Kidney capillary endothelial cell (primary cell): ENCODE measurements at regions not wholly inside any gene's neighbourhood (a gene's known extent, or its start where the extent isn't known, plus 50 kb on each side); places are given as distances from the start of the nearest gene placed in this dataset.
A peak's percentile ranks its signal among the peaks of the same experiment; 100 is the strongest.

Experiments used
- DNase-seq: peaks from one replicate; pipeline ENCODE4 v3.0.0-alpha.2; 2018; ENCODE audit warnings: low spot score

GRCh38 chr2:236317938-236318396, 53.8 kb upstream of the ASB18 start:
- no peak for DNase-seq

GRCh38 chr2:236318401-236318800, 54.2 kb upstream of the ASB18 start:
- DNase-seq = no peak

GRCh38 chr2:236319036-236319435, 54.8 kb upstream of the ASB18 start:
- DNase-seq = no peak

- DNase-seq = no peak
Measured at GRCh38 chr2:236321415-236321814, 57.2 kb upstream of the ASB18 start.

- no peak for DNase-seq
Measured at GRCh38 chr2:236333417-236334121, 69.4 kb upstream of the ASB18 start.

- DNase-seq = no peak
Measured at GRCh38 chr2:236334122-236334876, 70.1 kb upstream of the ASB18 start.

- DNase-seq = no peak
Measured at GRCh38 chr2:236335696-236336574, 71.7 kb upstream of the ASB18 start.

GRCh38 chr2:236336575-236337464, 72.6 kb upstream of the ASB18 start:
- DNase-seq = no peak

- no peak for DNase-seq
Measured at GRCh38 chr2:236337465-236338325, 73.5 kb upstream of the ASB18 start.

GRCh38 chr2:236338495-236339184, 74.4 kb upstream of the ASB18 start:
- peak; percentile 46 for DNase-seq

- DNase-seq = no peak
Measured at GRCh38 chr2:236340251-236340650, 76.0 kb upstream of the ASB18 start.

- no peak for DNase-seq
Measured at GRCh38 chr2:236341067-236341466, 76.9 kb upstream of the ASB18 start.

GRCh38 chr2:236341721-236342120, 77.5 kb upstream of the ASB18 start:
- no peak for DNase-seq

- no peak for DNase-seq
Measured at GRCh38 chr2:236342507-236342906, 78.3 kb upstream of the ASB18 start.

- no peak for DNase-seq
Measured at GRCh38 chr2:236342951-236343350, 78.7 kb upstream of the ASB18 start.

- peak; percentile 73 for DNase-seq
Measured at GRCh38 chr2:236343400-236344161, 79.4 kb upstream of the ASB18 start.

- DNase-seq = no peak
Measured at GRCh38 chr2:236344446-236344845, 80.2 kb upstream of the ASB18 start.

GRCh38 chr2:236345081-236345714, 81.0 kb upstream of the ASB18 start:
- DNase-seq = no peak

GRCh38 chr2:236346366-236346765, 82.2 kb upstream of the ASB18 start:
- DNase-seq = no peak
